ENCODE measurements at regions not wholly inside any gene's neighbourhood (a gene's known extent, or its start where the extent isn't known, plus 50 kb on each side); places are given as distances from the start of the nearest gene placed in this dataset.

- Histone ChIP-seq H3K9ac (ENCODE audit: low read depth, low read length) (no peak overlapping the region), H3K9me1 (ENCODE audit: insufficient read depth, low read length) (no peaks in the 10 kb centered on the region), H3K23ac (ENCODE audit: low read depth, low read length) (no peak overlapping the region), H3K18ac (ENCODE audit: low read depth, low read length) (no peak overlapping the region), H4K5ac (ENCODE audit: low read depth, low read length) (no peak overlapping the region), H2AFZ (replicated peaks; ENCODE audit: low read length, poor library complexity) (no peak overlapping the region), H3K56ac (ENCODE audit: extremely low read depth, insufficient read depth, low read length) (no peak overlapping the region), H2BK120ac (ENCODE audit: low read depth, low read length) (no peak overlapping the region), H2AK5ac (ENCODE audit: low read depth, low read length) (no peak overlapping the region), H2BK15ac (ENCODE audit: low read depth, low read length) (no peak overlapping the region), H3K4me2 (ENCODE audit: low read depth, low read length) (no peak overlapping the region), H3K4me3 (ENCODE audit: insufficient read depth, low read depth, low read length) (no peak overlapping the region), H4K20me1 (ENCODE audit: insufficient read depth, low read length) (no peaks in the 10 kb centered on the region), H3K36me3 (ENCODE audit: control insufficient read depth, insufficient read depth, low read length) (no peaks in the 10 kb centered on the region), H3K27me3 (ENCODE audit: control insufficient read depth, insufficient read depth, low read length) (no peaks in the 10 kb centered on the region; the same call in 1 of the 2 replicates), H3K4ac (ENCODE audit: low read depth, low read length) (no peak overlapping the region), H3K14ac (replicated peaks; ENCODE audit: low read depth, low read length) (no peak overlapping the region), H3K9me3 (ENCODE audit: control insufficient read depth, insufficient read depth, low read length) (no peaks in the 10 kb centered on the region), H3K4me1 (ENCODE audit: control insufficient read depth, insufficient read depth, low read length) (no peaks in the 10 kb centered on the region), H3K79me1 (ENCODE audit: low read depth in 1 of 2, low read length in 2 of 2) (no peaks in the 10 kb centered on the region), H4K91ac (ENCODE audit: insufficient read depth, low read depth, low read length) (no peak overlapping the region), H2BK5ac (ENCODE audit: low read depth, low read length, poor library complexity, severe bottlenecking) (no peak overlapping the region), H3K27ac (ENCODE audit: insufficient read depth, low read length) (no peak overlapping the region), H4K8ac (ENCODE audit: low read depth in 2 of 2, low read length in 2 of 2) (no peak overlapping the region), H2AK9ac (replicated peaks; ENCODE audit: low read depth, low read length, poor library complexity) (no peak overlapping the region), H2BK20ac (ENCODE audit: low read depth, low read length) (no peak overlapping the region)
- no CpG with 5 or more reads among the region's 5 CpGs for WGBS, 2 experiments (ENCODE audit: extremely low coverage in 2 of 2, insufficient read length in 1 of 2)
- dilution Hi-C loops (cut with HindIII; ENCODE audit: low sequenced_read_pairs, unreplicated experiment) = no loop called here
- in situ Hi-C loops (cut with MboI; ENCODE audit: low sequenced_read_pairs) = no loop called here
- TF ChIP-seq RFX5 (IDR thresholded peaks at IDR 0.05; ENCODE audit: low read depth, low read length) (no peak), ELK1 (IDR thresholded peaks at IDR 0.05; ENCODE audit: borderline replicate concordance, low read depth, low read length) (no peak), NFE2L2 (IDR thresholded peaks at IDR 0.05; ENCODE audit: low read depth, low read length) (no peak), USF2 (IDR thresholded peaks at IDR 0.05; ENCODE audit: low read depth, low read length) (no peak), BHLHE40 (IDR thresholded peaks at IDR 0.05; ENCODE audit: low read depth, low read length) (no peak), RCOR1 (IDR thresholded peaks at IDR 0.05; ENCODE audit: insufficient replicate concordance, low read length) (no peak), MXI1 (IDR thresholded peaks at IDR 0.05; ENCODE audit: borderline replicate concordance, low read depth, low read length) (no peak), CHD1 (IDR thresholded peaks at IDR 0.05; ENCODE audit: low read depth, low read length) (no peak), FOS (IDR thresholded peaks at IDR 0.05; ENCODE audit: low read depth, low read length) (no peak), POLR2A (IDR thresholded peaks at IDR 0.05; ENCODE audit: low read depth, low read length) (no peak), RAD21 (IDR thresholded peaks at IDR 0.05; ENCODE audit: low read length) (no peak), CTCF (conservative IDR thresholded peaks at IDR 0.05; ENCODE audit: low read depth, low read length) (no peak), MAFK (IDR thresholded peaks at IDR 0.05; ENCODE audit: low read depth, low read length) (no peak), MAZ (IDR thresholded peaks at IDR 0.05; ENCODE audit: borderline replicate concordance, low read depth, low read length) (no peak), SMC3 (IDR thresholded peaks at IDR 0.05; ENCODE audit: low read depth, low read length) (no peak), CEBPB (IDR thresholded peaks at IDR 0.05; ENCODE audit: low read depth, low read length) (no peak)
- ATAC-seq (ENCODE audit: low read depth) (no peak), DNase-seq (no peak)
- POLR2A ChIA-PET (ENCODE audit: unreplicated experiment) = no interaction called here
- intact Hi-C loops (cut with micrococcal nuclease) = no loop called here
- BruUV-seq (replicated peaks) = no TSS peak
- CTCF ChIA-PET = no interaction called here
These were observed 143.4 kb upstream of the EGR2 start for GRCh38 chr10:62959553-62959952.

Measured in IMR-90 (cell line).